Activated effector memory CD4-positive, alpha-beta T cell treated with anti-CD3 and anti-CD28 coated beads, Interleukin-2, amount 50 U/mL, for 16 hours (primary cell): ENCODE measurements at regions not wholly inside any gene's neighbourhood (a gene's known extent, or its start where the extent isn't known, plus 50 kb on each side); places are given as distances from the start of the nearest gene placed in this dataset.
"Not testable (repeated sequence)": the region's sequence is repeated elsewhere in the genome, so short reads cannot be mapped to it uniquely, and the experiment has no call there.

Source experiments
- DNase-seq: peaks from one replicate; pipeline ENCODE4 v3.0.0-alpha.2; 2020

DNA sequence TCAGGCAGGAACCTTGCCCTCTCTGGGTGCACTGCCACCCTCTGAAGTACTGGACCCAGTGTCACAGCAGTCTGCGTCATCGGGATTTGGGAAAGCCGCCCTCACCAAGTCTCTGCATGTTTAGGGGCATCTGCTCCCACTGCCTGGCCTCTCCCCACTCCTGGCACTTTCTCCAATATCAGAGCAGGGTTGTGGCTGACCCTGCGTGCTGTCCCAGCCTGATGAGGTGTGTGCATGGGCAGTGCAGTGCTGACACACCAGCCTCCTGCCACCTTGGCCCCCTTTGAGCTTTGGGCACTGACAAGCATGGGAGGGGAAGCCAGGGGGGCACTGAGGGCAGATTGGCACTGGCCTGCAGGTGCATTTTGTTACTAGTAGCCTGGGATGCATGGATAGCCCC lies 652.5 kb downstream of the GABRG1 start:
- DNase-seq = peak; percentile 50

DNA sequence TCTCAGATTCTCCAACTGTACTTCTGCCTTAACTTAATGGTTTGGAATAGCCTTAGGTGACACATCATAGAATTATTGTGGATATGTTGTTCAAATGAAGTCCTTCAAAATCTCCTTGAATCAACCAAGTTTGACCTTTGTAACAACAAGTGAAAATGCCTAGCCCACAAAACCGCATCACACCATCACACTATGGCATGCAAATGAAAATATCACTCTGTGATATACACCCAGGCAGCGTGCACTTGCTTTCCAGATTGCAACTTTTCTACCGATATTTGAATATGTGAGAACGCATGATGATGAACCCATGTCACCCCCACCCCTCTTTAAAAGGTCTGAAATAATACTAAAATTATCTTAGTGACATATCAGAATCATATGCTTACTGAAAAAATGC lies 656.7 kb downstream of the GABRG1 start:
- no peak for DNase-seq

GRCh38 chr4:45460157-45460556 lies 663.7 kb downstream of the GABRG1 start:
- not testable (repeated sequence) for DNase-seq

DNA sequence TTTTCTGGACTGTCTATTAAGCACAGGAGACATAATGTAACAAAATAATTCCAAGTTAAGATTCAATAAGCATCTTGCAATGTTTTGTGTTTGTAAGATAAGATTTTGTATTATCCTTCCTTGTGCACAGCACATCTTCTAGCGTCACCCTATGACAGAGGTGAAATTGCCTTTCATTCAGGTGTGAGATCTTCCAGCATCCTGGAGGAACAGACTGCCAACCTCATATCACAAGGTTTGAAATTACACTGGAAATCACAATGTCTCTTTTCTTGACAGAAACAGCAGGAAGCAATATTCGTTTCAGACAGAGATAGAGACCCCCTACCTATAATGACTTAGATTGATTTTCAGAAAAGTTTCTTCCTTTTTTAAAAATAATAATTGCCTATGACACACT lies 668.6 kb downstream of the GABRG1 start:
- no peak for DNase-seq

- no peak for DNase-seq
Observed at GRCh38 chr4:45453258-45453853, 670.5 kb downstream of the GABRG1 start.

DNA sequence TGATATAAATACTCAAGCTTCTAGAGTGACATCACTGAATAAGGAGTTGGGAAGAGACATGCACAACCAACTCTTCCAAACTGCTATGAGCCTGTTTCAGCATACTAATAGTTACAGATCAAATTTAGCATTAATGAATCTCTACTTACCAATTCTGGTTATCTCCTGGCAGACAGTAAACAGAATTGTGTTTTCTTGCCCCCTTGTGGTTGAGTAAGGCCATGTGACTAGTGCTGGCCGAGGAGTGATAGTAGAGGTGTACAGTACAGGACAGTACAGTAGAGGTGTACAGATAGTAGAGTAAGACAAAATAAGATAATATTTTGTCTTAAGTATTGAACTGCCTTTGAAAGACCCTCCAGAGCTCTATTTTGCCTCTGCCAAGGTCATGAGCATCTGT lies 681.4 kb downstream of the GABRG1 start:
- no peak for DNase-seq

GRCh38 chr4:45438047-45438446 lies 685.8 kb downstream of the GABRG1 start:
- no peak for DNase-seq

GRCh38 chr4:45437381-45437780 lies 686.5 kb downstream of the GABRG1 start:
- DNase-seq = no peak

- DNase-seq = no peak
Observed at GRCh38 chr4:45425135-45425534, 698.7 kb downstream of the GABRG1 start.

- DNase-seq = no peak
Observed at GRCh38 chr4:45423896-45424295, 697.5 kb upstream of the GNPDA2 start.

DNA sequence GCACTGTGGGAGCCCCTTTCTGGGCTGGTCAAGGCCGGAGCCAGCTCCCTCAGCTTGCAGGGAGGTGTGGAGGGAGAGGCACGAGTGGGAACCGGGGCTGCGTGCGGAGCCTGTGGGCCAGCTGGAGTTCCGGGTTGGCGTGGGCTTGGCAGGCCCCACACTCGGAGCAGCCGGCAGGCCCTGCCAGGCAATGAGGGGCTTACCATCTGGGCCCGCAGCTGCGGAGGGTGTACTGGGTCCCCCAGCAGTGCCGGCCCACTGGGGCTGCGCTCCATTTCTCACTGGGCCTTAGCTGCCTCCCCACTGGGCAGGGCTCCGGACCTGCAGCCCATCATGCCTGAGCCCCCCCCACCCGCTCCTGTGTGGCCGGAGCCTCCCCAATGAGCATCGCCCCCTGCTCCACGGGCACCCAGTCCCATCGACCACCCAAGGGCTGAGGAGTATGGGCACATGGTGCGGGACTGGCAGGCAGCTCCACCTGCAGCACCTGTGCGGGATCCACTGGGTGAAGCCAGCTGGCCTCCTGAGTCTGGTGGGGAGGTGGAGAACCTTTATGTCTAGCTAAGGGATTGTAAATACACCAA lies 693.8 kb upstream of the GNPDA2 start:
- DNase-seq = not testable (repeated sequence)

GRCh38 chr4:45410701-45411210 lies 684.4 kb upstream of the GNPDA2 start:
- DNase-seq = no peak

DNA sequence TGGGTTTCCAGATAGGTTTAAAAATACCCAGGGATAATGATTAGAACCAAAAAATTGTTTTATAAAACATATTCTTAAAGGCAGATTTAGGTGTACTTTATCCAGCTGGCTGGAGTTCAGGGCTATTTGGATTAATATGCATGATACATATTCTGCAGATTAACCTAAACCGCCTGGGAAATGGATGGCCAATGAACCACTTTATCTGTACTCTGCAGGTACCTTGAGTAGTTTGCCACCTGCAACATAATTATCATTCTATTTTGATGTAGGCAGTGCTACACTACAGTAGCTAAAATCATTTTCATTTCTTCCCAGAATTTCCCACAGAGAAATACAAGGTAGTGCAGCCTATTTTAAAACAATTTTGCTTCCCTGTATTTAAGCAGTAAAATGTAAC lies 683.2 kb upstream of the GNPDA2 start:
- DNase-seq = no peak

DNA sequence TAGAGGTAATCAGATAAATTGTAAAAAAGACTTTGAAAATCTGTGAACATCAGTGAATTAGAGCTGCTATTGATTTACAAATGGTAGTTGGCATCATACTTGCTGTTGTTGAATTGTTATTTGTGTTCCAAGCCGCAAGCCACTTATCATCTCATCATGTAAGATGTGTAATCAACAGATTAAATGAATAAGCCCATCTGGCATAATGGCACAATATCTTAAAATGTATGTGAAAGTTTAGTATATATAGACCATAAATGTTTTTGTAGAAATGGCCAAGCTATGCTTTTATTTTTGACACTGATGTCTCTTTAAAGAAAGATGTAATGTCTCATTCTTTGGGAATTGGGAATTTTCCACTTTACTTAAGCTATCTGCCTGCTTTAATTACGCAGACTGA lies 682.6 kb upstream of the GNPDA2 start:
- no peak for DNase-seq

- no peak for DNase-seq
Observed at GRCh38 chr4:45399116-45399515, 672.8 kb upstream of the GNPDA2 start.

DNA sequence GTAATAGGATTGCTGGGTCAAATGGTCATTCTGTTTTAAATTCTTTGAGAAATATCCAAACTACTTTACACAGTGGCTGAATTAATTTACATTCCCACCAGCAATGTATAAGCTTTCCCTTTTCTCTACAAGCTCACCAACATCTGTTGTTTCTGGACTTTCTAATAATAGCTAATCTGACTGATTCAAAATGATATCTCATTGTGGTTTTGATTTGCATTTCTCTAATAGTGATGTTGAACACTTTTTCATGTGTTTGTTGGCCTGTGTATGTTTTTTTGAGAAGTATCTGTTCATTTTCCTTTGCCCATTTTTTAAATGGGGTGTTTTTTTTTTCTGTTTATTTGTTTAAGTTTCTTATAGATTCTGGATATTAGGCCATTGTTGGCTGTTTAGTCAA lies 659.0 kb upstream of the GNPDA2 start:
- DNase-seq = no peak

DNA sequence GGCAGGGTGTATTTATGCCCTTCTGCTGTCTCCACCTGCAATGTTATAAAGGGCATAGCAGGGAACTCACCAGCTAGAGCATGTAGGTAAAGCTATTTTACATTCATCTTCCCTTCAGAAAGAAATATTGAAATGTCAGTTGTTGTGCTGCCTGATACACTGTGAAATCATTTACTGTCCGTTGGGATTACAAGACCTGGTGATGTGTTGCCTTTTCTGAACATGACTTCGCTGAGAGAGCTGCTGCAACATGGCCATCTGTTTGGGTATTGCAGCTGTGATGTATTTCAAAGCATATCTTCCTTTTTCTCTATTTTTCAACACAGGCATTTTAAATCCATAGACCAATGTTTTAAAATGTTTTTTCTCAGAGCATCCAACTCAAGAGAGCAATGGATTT lies 644.1 kb upstream of the GNPDA2 start:
- no peak for DNase-seq

- DNase-seq = no peak
Observed at GRCh38 chr4:45368832-45369231, 642.5 kb upstream of the GNPDA2 start.

DNA sequence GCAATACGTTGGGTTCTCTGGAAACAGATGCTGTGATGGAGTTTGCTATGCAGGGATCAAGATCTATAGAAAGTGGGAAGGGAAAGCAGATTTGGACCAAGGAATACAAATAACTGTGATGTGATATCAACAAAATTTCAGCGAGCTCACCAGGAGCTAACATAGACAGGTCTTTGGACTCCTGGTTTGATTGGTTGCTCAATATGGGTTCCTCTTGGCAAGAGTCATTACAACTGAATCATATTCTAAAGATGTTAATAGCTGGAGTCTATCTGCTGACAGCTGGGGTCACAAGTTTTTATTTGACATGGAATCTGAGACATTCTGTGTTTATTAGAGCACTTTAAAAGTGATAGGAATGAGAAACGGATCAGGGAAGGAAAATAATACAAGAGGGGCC lies 637.6 kb upstream of the GNPDA2 start:
- no peak for DNase-seq

- DNase-seq = no peak
Observed at GRCh38 chr4:45358573-45359506, 632.5 kb upstream of the GNPDA2 start.

DNA sequence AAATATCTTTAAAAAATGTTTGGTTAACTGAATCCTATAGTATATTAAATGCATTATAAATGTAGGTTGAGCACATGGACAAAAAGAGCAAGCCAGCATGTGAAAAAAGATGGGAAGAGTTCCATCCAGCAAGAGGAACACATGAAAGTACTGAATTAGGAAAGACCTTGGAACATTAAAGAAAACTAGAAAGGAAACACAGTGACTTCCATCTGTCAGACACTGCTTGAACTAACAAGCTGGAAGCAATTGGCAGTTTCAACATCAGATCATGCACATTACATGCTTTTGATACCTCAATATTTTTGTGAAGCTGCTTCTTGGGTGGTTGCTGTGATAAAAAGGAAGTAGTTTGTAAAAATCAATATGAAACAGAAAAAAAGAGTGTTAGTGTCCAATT lies 626.8 kb upstream of the GNPDA2 start:
- DNase-seq = no peak

DNA sequence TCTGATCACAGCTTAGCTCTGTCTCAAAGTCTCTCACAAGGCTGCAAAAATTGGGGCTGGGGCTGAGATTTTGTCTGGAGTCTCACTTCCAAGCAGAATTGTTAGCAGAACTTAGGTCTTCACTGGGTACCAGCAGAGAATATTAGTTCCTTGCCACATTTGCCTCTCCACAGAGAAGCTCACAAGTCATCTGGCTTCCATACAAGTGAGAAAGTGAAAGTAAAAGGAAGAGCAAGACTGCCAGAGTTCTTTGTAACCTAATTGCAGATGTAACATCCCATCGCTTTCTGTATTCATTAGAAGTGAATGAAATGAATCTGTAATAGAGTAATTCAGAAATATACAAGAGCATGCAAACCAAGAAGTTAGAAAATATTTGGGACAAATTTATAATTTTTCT lies 624.1 kb upstream of the GNPDA2 start:
- DNase-seq = no peak

GRCh38 chr4:45349859-45350258 lies 623.5 kb upstream of the GNPDA2 start:
- no peak for DNase-seq
